ENCODE measurements at regions not wholly inside any gene's neighbourhood (a gene's known extent, or its start where the extent isn't known, plus 50 kb on each side); places are given as distances from the start of the nearest gene placed in this dataset.
"Not testable (repeated sequence)": the region's sequence is repeated elsewhere in the genome, so short reads cannot be mapped to it uniquely, and the experiment has no call there.

- no peak for DNase-seq
Measured at GRCh38 chr12:20000229-20000849, 368.0 kb upstream of the PDE3A start.

GRCh38 chr12:20003252-20003651 is 365.1 kb upstream of the PDE3A start:
- DNase-seq, result no peak

GRCh38 chr12:20004952-20005351 is 363.4 kb upstream of the PDE3A start:
- no peak for DNase-seq

- no peak for DNase-seq
Measured at GRCh38 chr12:20006871-20007730, 361.2 kb upstream of the PDE3A start.

GRCh38 chr12:20009965-20010364 is 358.4 kb upstream of the PDE3A start:
- DNase-seq, result not testable (repeated sequence)

- DNase-seq, result no peak
Measured at GRCh38 chr12:20011200-20011599, 357.1 kb upstream of the PDE3A start.

GRCh38 chr12:20017802-20018201 is 350.5 kb upstream of the PDE3A start:
- no peak for DNase-seq

- no peak for DNase-seq
Measured at GRCh38 chr12:20018406-20018805, 349.9 kb upstream of the PDE3A start.

- no peak for DNase-seq
Measured at GRCh38 chr12:20024194-20024593, 344.1 kb upstream of the PDE3A start.

- no peak for DNase-seq
Measured at GRCh38 chr12:20028033-20028432, 340.3 kb upstream of the PDE3A start.

GRCh38 chr12:20030826-20031225 is 337.5 kb upstream of the PDE3A start:
- DNase-seq, result no peak

- DNase-seq, result no peak
Measured at GRCh38 chr12:20039562-20039961, 328.8 kb upstream of the PDE3A start.

- no peak for DNase-seq
Measured at GRCh38 chr12:20040184-20040583, 328.2 kb upstream of the PDE3A start.

- no peak for DNase-seq
Measured at GRCh38 chr12:20040831-20041230, 327.5 kb upstream of the PDE3A start.

- DNase-seq, result no peak
Measured at GRCh38 chr12:20044351-20044750, 324.0 kb upstream of the PDE3A start.

- DNase-seq, result no peak
Measured at GRCh38 chr12:20044846-20045245, 323.5 kb upstream of the PDE3A start.

GRCh38 chr12:20047901-20048300 is 320.4 kb upstream of the PDE3A start:
- no peak for DNase-seq

- DNase-seq, result no peak
Measured at GRCh38 chr12:20050221-20050620, 318.1 kb upstream of the PDE3A start.

- no peak for DNase-seq
Measured at GRCh38 chr12:20053782-20054181, 314.6 kb upstream of the PDE3A start.

- no peak for DNase-seq
Measured at GRCh38 chr12:20055856-20056255, 312.5 kb upstream of the PDE3A start.

- no peak for DNase-seq
Measured at GRCh38 chr12:20057398-20057797, 310.9 kb upstream of the PDE3A start.

- no peak for DNase-seq
Measured at GRCh38 chr12:20063116-20063515, 305.2 kb upstream of the PDE3A start.

GRCh38 chr12:20077618-20078017 is 290.7 kb upstream of the PDE3A start:
- no peak for DNase-seq

GRCh38 chr12:20089077-20089476 is 279.3 kb upstream of the PDE3A start:
- DNase-seq, result no peak

Data from CD4-positive, alpha-beta T cell treated with Interferon alpha-2 for 1 hour (primary cell).